Prostate gland (tissue), 2 donors: ENCODE measurements at regions not wholly inside any gene's neighbourhood (a gene's known extent, or its start where the extent isn't known, plus 50 kb on each side); places are given as distances from the start of the nearest gene placed in this dataset.

Source experiments
- DNase-seq: peaks from one replicate; pipeline ENCODE4 v3.0.0-alpha.2; 2019; ENCODE audit warnings: low spot score
- H3K27ac ChIP-seq, 2 donors: fragments of 200-600 bp; sonication (generic); 2 replicates each; pipeline ENCODE4 v1.5.1; 2017 to 2019
- H3K27me3 ChIP-seq: fragments of 200-600 bp; sonication (generic); replicated peaks from 2 replicates; pipeline ENCODE4 v1.5.1; 2019; ENCODE audit not compliant: insufficient read depth
- H3K36me3 ChIP-seq, 2 donors: fragments of 200-600 bp; sonication (generic); 1 replicate in 1 of 2; 2 replicates in 1 of 2; pipeline versions ENCODE4 v1.5.1 to v1.8.1; 2017 to 2019
- H3K4me1 ChIP-seq: fragments of 200-600 bp; sonication (generic); replicated peaks from 2 replicates; pipeline ENCODE4 v1.5.1; 2019
- H3K4me3 ChIP-seq, 2 donors: fragments of 200-600 bp; sonication (generic); 2 replicates each; pipeline ENCODE4 v1.5.1; 2017 to 2019
- H3K9me3 ChIP-seq: fragments of 200-600 bp; sonication (generic); 2 replicates; pipeline ENCODE4 v1.5.1; 2017
- CTCF ChIP-seq, 4 experiments: fragments of 200-600 bp in 2 of 4; fragments of 450-650 bp in 2 of 4; sonication (generic) in 2 of 4; IDR thresholded peaks; 1 replicate in 3 of 4; 2 replicates in 1 of 4; pipeline ENCODE4 v1.5.1; 2016 to 2019; ENCODE audit warnings: antibody characterized with exemption in 4 of 4, mild to moderate bottlenecking in 2 of 4, moderate library complexity in 2 of 4
- POLR2A ChIP-seq: fragments of 450-650 bp; IDR thresholded peaks from one replicate; pipeline ENCODE4 v1.6.1; 2016; ENCODE audit warnings: antibody characterized with exemption, mild to moderate bottlenecking
- POLR2AphosphoS5 ChIP-seq: sonication (generic); formaldehyde crosslinking; IDR thresholded peaks from one replicate; pipeline ENCODE4 v1.6.1; 2017; ENCODE audit warnings: antibody characterized with exemption
- WGBS: methylation state at CpG from one replicate; pipeline ENCODE4 v1.1.5; 2018; 5-methylcytosine and 5-hydroxymethylcytosine counted together
- intact Hi-C: fragments of 100-400 bp; cut with DNase I; formaldehyde crosslinking; loops from one replicate; pipeline ENCODE4 v1.14.2; 2022

GRCh38 chr13:106101201-106101600 lies 434.3 kb downstream of the EFNB2 start:
- Histone ChIP-seq H3K4me3 (no peak overlapping the region), H3K4me1 (no peaks in the 10 kb centered on the region), H3K9me3 (no peaks in the 10 kb centered on the region), H3K27ac (no peak overlapping the region), H3K36me3 (no peaks in the 10 kb centered on the region), H3K27me3 (no peaks in the 10 kb centered on the region)
- intact Hi-C loops: no loop called here
- no peak for DNase-seq
- TF ChIP-seq POLR2A (no peak), CTCF (IDR thresholded peaks at IDR 0.05) (no peak), POLR2AphosphoS5 (no peak)
- WGBS: 92% methylated on average over 5 of the region's 5 CpGs

DNA sequence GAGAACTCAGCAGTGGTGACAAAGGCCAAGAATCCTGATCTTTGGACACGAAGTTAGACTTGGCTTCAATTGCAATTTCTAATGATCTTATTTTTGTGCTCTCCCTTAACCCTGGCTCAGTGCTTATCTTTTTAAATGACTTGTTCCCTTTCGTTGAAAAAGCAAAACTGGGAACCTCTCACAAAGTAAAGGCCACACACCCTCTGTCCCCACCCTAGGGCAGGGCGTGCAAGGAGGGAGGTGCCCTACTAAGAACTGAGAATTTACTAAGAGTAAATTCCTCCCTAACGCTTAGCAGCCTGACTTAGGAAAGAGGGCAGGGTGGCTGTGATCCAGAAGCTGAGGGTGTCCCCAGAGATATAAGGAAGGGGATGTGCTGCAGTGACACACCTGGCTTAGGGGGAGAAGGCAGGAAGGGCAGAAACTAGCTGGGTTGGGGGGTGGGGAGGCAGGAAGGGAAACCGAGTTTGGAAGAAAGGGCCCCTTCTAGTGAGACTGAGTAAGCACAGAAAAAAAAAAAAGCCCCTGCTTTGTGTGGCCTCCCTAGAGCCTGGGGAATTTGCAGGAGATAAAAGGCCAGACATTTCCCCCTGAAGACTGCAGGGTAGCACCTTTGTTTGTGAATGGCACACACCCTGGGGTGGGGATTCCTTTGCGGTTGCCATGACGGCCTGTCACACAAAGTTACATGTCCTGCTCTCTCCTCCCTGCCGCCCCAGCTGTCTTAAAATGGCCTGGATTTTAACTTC lies 435.1 kb downstream of the EFNB2 start:
- H3K27ac ChIP-seq: no peak overlapping the region
- intact Hi-C loops: no loop called here
- H3K4me3 ChIP-seq: no peak overlapping the region
- H3K9me3 ChIP-seq: no peaks in the 10 kb centered on the region
- 58% methylated on average over 8 of the region's 8 CpGs for WGBS
- DNase-seq: no peak
- no peaks in the 10 kb centered on the region for H3K27me3 ChIP-seq
- no peaks in the 10 kb centered on the region for H3K4me1 ChIP-seq
- H3K36me3 ChIP-seq: no peaks in the 10 kb centered on the region
- TF ChIP-seq POLR2AphosphoS5 (no peak), CTCF (IDR thresholded peaks at IDR 0.05) (no peak), POLR2A (no peak)

- Histone ChIP-seq H3K9me3 (no peaks in the 10 kb centered on the region), H3K27me3 (no peaks in the 10 kb centered on the region), H3K4me1 (no peaks in the 10 kb centered on the region), H3K36me3 (no peaks in the 10 kb centered on the region), H3K27ac (no peak overlapping the region), H3K4me3 (no peak overlapping the region)
- no peak for DNase-seq
- no peak for TF ChIP-seq POLR2A
- no peak for TF ChIP-seq CTCF (IDR thresholded peaks at IDR 0.05)
- TF ChIP-seq POLR2AphosphoS5: no peak
- WGBS: 92% methylated on average over 13 of the region's 13 CpGs
- intact Hi-C loops: no loop called here
Observed at GRCh38 chr13:106099765-106100164, 435.7 kb downstream of the EFNB2 start.

- TF ChIP-seq POLR2AphosphoS5: no peak
- Histone ChIP-seq H3K4me1 (no peaks in the 10 kb centered on the region), H3K9me3 (no peaks in the 10 kb centered on the region), H3K27ac (no peak overlapping the region), H3K27me3 (no peaks in the 10 kb centered on the region), H3K36me3 (no peaks in the 10 kb centered on the region), H3K4me3 (no peak overlapping the region)
- intact Hi-C loops: no loop called here
- 99% methylated on average over 3 of the region's 3 CpGs for WGBS
- no peak for DNase-seq
Observed at GRCh38 chr13:106098778-106099177, 436.7 kb downstream of the EFNB2 start.

DNA sequence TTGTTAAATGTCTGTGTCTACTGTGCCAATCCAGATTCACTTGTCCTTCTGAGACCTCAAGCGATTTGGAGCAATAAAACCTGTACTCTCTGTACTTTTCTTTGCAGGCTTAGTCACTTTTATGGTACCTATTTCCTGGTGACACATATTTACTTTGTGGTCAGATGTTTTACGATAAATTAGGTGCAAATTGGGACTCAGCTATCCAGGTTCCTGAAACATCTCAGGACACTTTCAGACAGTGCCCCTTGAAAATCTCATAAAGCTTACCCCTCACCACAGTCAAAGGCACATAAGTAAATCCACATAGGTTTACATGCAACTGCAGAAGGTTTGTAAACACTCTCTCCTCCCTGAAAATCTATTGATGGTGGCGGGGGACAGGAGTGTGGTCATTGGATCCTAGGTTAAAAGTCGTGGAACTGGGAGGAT lies 438.8 kb downstream of the EFNB2 start:
- no peaks in the 10 kb centered on the region for H3K4me1 ChIP-seq
- WGBS: 31% methylated on average over 4 of the region's 4 CpGs

More for the DNA sequence above, 438.8 kb downstream of the EFNB2 start:
- H3K36me3 ChIP-seq: no peaks in the 10 kb centered on the region
- no peaks in the 10 kb centered on the region for H3K27me3 ChIP-seq
- DNase-seq: peak; percentile 54
- intact Hi-C loops: no loop called here
- peak; percentile 88 for TF ChIP-seq POLR2AphosphoS5
- TF ChIP-seq CTCF (IDR thresholded peaks at IDR 0.05): no peak
- TF ChIP-seq POLR2A: no peak
- H3K4me3 ChIP-seq: peak overlapping the region in 1 of 2 donors; percentile 1
- no peaks in the 10 kb centered on the region for H3K9me3 ChIP-seq
- H3K27ac ChIP-seq: peak overlapping the region; percentile 63 to 67
